Neural cell (in vitro differentiated cells): ENCODE measurements at regions not wholly inside any gene's neighbourhood (a gene's known extent, or its start where the extent isn't known, plus 50 kb on each side); places are given as distances from the start of the nearest gene placed in this dataset.

Experiments used
- EP300 ChIP-seq: fragments of 450-650 bp; conservative IDR thresholded peaks from 2 replicates; pipeline ENCODE4 v1.6.1; 2014; ENCODE audit warnings: antibody characterized with exemption, mild to moderate bottlenecking, moderate library complexity; ENCODE audit not compliant: poor library complexity, severe bottlenecking
- EZH2 ChIP-seq: fragments of 200-600, 300-800 bp; shearing (Covaris generic), sonication (generic); IDR thresholded peaks from 2 replicates; pipeline ENCODE4 v1.6.1; 2014; ENCODE audit warnings: antibody characterized with exemption, low read length, borderline replicate concordance, mild to moderate bottlenecking; ENCODE audit not compliant: insufficient read depth, poor library complexity, severe bottlenecking
- MXI1 ChIP-seq: fragments of 450-650 bp; conservative IDR thresholded peaks from 2 replicates; pipeline ENCODE4 v1.6.1; 2014; ENCODE audit warnings: antibody characterized with exemption, mild to moderate bottlenecking; ENCODE audit not compliant: poor library complexity, severe bottlenecking
- POLR2AphosphoS5 ChIP-seq: IDR thresholded peaks from 2 replicates; pipeline ENCODE4 v1.6.1; 2012
- RAD21 ChIP-seq: fragments of 450-650 bp; conservative IDR thresholded peaks from 2 replicates; pipeline ENCODE4 v1.6.1; 2014; ENCODE audit warnings: antibody characterized with exemption, mild to moderate bottlenecking, moderate library complexity
- REST ChIP-seq: IDR thresholded peaks from 2 replicates; pipeline ENCODE4 v1.6.1; 2012; ENCODE audit warnings: borderline replicate concordance
- SMC3 ChIP-seq: fragments of 450-650 bp; conservative IDR thresholded peaks from 2 replicates; pipeline ENCODE4 v1.6.1; 2014; ENCODE audit warnings: antibody characterized with exemption, mild to moderate bottlenecking, moderate library complexity; ENCODE audit not compliant: poor library complexity
- TAF1 ChIP-seq: IDR thresholded peaks from 2 replicates; pipeline ENCODE4 v1.6.1; 2012; ENCODE audit warnings: low read depth
- TF ChIP-seq, protein P1 (sequence below): fragments of 450-650 bp; IDR thresholded peaks from 2 replicates; pipeline ENCODE4 v1.5.1; 2014; ENCODE audit warnings: antibody characterized with exemption, mild to moderate bottlenecking, moderate library complexity; ENCODE audit not compliant: poor library complexity, severe bottlenecking

DNA sequence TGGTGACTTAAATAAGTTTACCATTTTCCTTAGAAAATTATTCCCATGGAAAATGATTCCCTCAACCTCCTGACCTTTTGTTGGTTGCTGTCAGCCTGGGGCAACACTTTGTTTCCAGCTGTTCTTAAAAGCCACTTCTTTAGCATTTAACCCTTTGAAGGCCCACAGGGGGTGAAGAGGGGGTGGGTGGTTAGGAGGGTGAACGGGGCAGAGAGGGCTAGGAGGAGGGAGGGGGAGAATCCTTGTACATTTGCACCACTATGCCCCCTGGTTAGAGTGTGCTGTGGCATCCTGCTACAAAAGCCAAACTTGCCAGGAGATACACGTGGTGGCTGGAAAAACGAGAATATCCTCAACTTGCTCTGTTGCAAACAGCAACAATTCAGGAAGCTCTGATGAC, 273.2 kb upstream of the RGMA start:
- TF ChIP-seq, protein P1, sequence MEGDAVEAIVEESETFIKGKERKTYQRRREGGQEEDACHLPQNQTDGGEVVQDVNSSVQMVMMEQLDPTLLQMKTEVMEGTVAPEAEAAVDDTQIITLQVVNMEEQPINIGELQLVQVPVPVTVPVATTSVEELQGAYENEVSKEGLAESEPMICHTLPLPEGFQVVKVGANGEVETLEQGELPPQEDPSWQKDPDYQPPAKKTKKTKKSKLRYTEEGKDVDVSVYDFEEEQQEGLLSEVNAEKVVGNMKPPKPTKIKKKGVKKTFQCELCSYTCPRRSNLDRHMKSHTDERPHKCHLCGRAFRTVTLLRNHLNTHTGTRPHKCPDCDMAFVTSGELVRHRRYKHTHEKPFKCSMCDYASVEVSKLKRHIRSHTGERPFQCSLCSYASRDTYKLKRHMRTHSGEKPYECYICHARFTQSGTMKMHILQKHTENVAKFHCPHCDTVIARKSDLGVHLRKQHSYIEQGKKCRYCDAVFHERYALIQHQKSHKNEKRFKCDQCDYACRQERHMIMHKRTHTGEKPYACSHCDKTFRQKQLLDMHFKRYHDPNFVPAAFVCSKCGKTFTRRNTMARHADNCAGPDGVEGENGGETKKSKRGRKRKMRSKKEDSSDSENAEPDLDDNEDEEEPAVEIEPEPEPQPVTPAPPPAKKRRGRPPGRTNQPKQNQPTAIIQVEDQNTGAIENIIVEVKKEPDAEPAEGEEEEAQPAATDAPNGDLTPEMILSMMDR = no peak
- TF ChIP-seq EP300 = no peak
- no peak for TF ChIP-seq REST
- TF ChIP-seq EZH2 = no peak
- TF ChIP-seq POLR2AphosphoS5 = no peak
- TF ChIP-seq RAD21 = no peak
- TF ChIP-seq TAF1 = no peak
- TF ChIP-seq SMC3 = no peak
- TF ChIP-seq MXI1 = no peak
